Bronchial epithelial cell (primary cell): ENCODE measurements at regions not wholly inside any gene's neighbourhood (a gene's known extent, or its start where the extent isn't known, plus 50 kb on each side); places are given as distances from the start of the nearest gene placed in this dataset.
"Not testable (repeated sequence)": the region's sequence is repeated elsewhere in the genome, so short reads cannot be mapped to it uniquely, and the experiment has no call there.

Experiments
- DNase-seq: peaks from one replicate; pipeline ENCODE4 v3.0.0-alpha.2; 2010; ENCODE audit warnings: low read depth
- FAIRE-seq: peaks from 2 replicates; lab custom pipeline; 2011; peaks lifted over from hg19 to GRCh38; lab: Jason Lieb, UNC
- H3K27me3 ChIP-seq: 2 replicates; pipeline ENCODE4 v1.5.1; 2011; ENCODE audit warnings: low read length; ENCODE audit not compliant: control insufficient read depth, insufficient read depth
- H3K36me3 ChIP-seq: 2 replicates; pipeline ENCODE4 v1.5.1; 2011; ENCODE audit warnings: low read length; ENCODE audit not compliant: control insufficient read depth, insufficient read depth
- H3K4me3 ChIP-seq: 2 replicates; pipeline ENCODE4 v1.5.1; 2011; ENCODE audit warnings: mild to moderate bottlenecking, low read depth, low read length, control low read depth
- TF ChIP-seq, protein P1 (sequence below): IDR thresholded peaks from 2 replicates; pipeline ENCODE4 v1.5.1; 2011; ENCODE audit warnings: mild to moderate bottlenecking, moderate library complexity, low read length, control low read depth, inconsistent platforms; ENCODE audit not compliant: insufficient read depth, severe bottlenecking

- H3K4me3 ChIP-seq, result no peak overlapping the region
- TF ChIP-seq, protein P1, sequence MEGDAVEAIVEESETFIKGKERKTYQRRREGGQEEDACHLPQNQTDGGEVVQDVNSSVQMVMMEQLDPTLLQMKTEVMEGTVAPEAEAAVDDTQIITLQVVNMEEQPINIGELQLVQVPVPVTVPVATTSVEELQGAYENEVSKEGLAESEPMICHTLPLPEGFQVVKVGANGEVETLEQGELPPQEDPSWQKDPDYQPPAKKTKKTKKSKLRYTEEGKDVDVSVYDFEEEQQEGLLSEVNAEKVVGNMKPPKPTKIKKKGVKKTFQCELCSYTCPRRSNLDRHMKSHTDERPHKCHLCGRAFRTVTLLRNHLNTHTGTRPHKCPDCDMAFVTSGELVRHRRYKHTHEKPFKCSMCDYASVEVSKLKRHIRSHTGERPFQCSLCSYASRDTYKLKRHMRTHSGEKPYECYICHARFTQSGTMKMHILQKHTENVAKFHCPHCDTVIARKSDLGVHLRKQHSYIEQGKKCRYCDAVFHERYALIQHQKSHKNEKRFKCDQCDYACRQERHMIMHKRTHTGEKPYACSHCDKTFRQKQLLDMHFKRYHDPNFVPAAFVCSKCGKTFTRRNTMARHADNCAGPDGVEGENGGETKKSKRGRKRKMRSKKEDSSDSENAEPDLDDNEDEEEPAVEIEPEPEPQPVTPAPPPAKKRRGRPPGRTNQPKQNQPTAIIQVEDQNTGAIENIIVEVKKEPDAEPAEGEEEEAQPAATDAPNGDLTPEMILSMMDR, result no peak
- H3K36me3 ChIP-seq, result no peaks in the 10 kb centered on the region
- no peak for DNase-seq
- FAIRE-seq, result no peak
- H3K27me3 ChIP-seq, result no peaks in the 10 kb centered on the region
Measured at GRCh38 chr18:30858560-30858959, 184.0 kb downstream of the DSC3 start.

DNA sequence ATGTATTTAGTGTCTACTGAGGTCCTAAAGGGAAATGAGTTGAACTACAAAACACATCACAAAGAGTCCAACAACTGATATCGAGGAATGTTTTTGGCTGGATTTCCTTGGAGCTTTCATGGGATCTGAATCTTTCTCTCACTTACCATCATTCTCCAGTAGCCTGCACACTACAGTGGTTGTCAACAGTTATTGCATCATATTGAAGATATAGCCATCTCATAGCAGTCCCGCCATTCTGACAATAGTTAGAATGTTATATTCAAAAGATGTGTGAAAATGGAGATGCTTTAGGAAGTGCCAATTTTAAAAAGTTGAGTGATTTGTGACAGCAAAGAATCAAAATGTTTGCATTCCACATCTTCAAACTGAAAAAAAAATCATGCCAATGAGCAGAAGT, 186.8 kb downstream of the DSC3 start:
- Histone ChIP-seq H3K4me3 (no peak overlapping the region), H3K27me3 (no peaks in the 10 kb centered on the region), H3K36me3 (no peaks in the 10 kb centered on the region)
- TF ChIP-seq, protein P1, result no peak
- FAIRE-seq (no peak), DNase-seq (no peak)

DNA sequence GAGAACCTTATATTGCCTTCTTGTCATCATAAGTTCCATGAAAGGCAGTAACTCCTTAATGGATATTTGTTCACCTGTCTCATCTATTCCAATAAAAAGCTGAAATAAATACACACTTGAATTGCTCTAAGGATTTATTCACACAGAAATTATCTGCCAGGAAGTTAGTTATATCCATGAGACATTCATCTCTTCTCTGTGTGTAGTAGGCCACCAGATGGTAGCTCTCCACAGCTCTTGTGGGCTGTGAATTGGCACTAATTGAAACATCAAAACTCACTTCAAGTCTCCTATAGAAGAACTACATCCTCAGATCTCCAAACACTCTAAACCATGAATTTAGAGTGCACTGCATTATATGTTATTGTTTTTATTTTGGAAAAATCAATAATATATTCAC, 189.6 kb downstream of the DSC3 start:
- TF ChIP-seq, protein P1, result no peak
- FAIRE-seq (no peak), DNase-seq (no peak)
- no peak overlapping the region for H3K4me3 ChIP-seq
- H3K36me3 ChIP-seq, result no peaks in the 10 kb centered on the region
- no peaks in the 10 kb centered on the region for H3K27me3 ChIP-seq

- TF ChIP-seq, protein P1, result no peak
- no peaks in the 10 kb centered on the region for H3K36me3 ChIP-seq
- no peaks in the 10 kb centered on the region for H3K27me3 ChIP-seq
- no peak overlapping the region for H3K4me3 ChIP-seq
- no peak for DNase-seq
- FAIRE-seq, result no peak
Measured at GRCh38 chr18:30852541-30852940, 190.0 kb downstream of the DSC3 start.

DNA sequence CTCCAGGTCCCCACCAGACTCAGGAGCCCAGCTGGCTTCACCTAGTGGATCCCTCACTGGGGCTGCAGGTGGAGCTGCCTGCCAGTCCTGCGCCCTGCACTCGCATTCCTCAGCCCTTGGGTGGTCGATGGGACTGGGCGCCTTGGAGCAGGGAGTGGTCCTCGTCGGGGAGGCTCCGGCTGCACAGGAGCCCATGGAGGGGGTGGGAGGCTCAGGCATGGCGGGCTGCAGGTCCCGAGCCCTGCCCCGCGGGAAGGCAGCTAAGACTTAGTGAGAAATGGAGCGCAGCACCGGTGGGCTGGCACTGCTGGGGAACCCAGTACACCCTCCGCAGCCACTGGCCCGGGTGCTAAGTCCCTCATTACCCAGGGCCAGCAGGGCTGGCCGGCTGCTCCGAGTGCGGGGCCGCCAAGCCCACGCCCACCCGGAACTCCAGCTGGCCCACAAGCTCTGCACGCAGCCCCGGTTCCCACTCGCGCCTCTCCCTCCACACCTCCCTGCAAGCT, 203.4 kb downstream of the DSC3 start:
- not testable (repeated sequence) for H3K4me3 ChIP-seq, H3K27me3 ChIP-seq, DNase-seq, FAIRE-seq, H3K36me3 ChIP-seq

- Histone ChIP-seq H3K27me3 (no peaks in the 10 kb centered on the region), H3K4me3 (no peak overlapping the region), H3K36me3 (no peaks in the 10 kb centered on the region)
- FAIRE-seq (no peak), DNase-seq (peak; percentile 53)
- TF ChIP-seq, protein P1, result no peak
Measured at GRCh38 chr18:30828700-30829099, 213.8 kb downstream of the DSC3 start.
